ENCODE measurements at regions not wholly inside any gene's neighbourhood (a gene's known extent, or its start where the extent isn't known, plus 50 kb on each side); places are given as distances from the start of the nearest gene placed in this dataset.

DNA sequence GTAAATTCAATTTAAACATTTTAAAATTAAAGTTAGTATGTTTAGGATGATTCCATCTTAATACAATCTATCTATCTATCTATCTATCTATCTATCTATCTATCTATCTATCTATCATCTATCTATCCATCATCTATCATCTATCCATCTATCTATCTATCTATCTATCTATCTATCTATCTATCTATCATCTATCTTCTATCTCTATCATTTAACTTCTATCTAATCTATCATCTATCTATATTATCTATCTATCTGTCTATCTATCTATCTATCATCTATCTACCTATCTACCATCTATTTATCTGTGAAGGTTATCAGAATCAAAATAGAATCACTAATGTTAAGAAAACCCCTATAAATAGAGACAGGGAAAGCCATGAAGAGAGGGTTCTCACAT, 78.3 kb downstream of the RAMP3 start:
- Histone ChIP-seq H3K27ac (no peak overlapping the region), H3K4me2 (no peak overlapping the region), H3K4me1 (no peaks in the 10 kb centered on the region), H3K9me3 (no peaks in the 10 kb centered on the region), H3K4me3 (no peak overlapping the region)
- CTCF ChIA-PET: interaction anchor here (0.6 to 1.2 kb wide), 3 partner anchors 13 to 1685 kb away, joined by 3 to 5 read pairs (median 4); no protein-coding TSS in a partner anchor
- DNase-seq (ENCODE audit: low read depth in 1 of 2, low spot score in 1 of 2) (no peak), FAIRE-seq (no peak), ATAC-seq (no peak)
- POLR2A ChIA-PET: no interaction called here
- TF ChIP-seq MYC (IDR thresholded peaks at IDR 0.05; ENCODE audit: borderline replicate concordance, low read length) (no peak), ZSCAN20 (CRISPR knock-in tag; IDR thresholded peaks at IDR 0.05) (no peak), MAZ (IDR thresholded peaks at IDR 0.05; ENCODE audit: borderline replicate concordance, low read depth, low read length) (no peak), HOXB5 (CRISPR knock-in tag; IDR thresholded peaks at IDR 0.05) (no peak), KDM1A (IDR thresholded peaks at IDR 0.05; ENCODE audit: low read depth) (no peak), HOXA7 (CRISPR knock-in tag; IDR thresholded peaks at IDR 0.05) (no peak), FOSL2 (IDR thresholded peaks at IDR 0.05) (no peak), FOSL2 (CRISPR knock-in tag; IDR thresholded peaks at IDR 0.05) (no peak)

DNA sequence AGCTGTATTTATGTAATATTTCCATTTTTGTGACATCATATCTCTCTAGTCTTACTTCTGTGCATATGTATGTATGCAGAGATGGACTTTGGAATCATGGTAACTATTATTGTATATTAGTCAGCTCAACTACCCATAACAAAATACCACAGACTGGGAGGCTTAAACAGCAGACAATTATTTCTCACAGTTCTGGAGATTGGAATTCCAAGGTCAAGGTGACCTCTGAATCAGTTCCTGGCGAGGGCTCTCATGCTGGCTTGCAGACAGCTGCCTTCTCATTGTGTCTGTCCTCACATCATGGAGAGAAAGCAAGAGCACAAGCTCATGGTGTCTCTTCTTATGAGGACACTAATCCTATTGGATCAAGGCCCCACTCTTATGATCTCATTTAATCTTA, 79.1 kb downstream of the RAMP3 start:
- Histone ChIP-seq H3K4me1 (0 out of 3 replicates have a peak, but pooled peaks cover 4% of the 10 kb centered on the region), H3K9me3 (no peaks in the 10 kb centered on the region), H3K27ac (no peak overlapping the region), H3K4me3 (no peak overlapping the region), H3K4me2 (no peak overlapping the region)
- POLR2A ChIA-PET: no interaction called here
- CTCF ChIA-PET: interaction anchor here (0.6 to 1.8 kb wide), 6 partner anchors 10 to 1684 kb away, joined by 3 to 5 read pairs (median 4); no protein-coding TSS in a partner anchor
- TF ChIP-seq MYC (IDR thresholded peaks at IDR 0.05; ENCODE audit: borderline replicate concordance, low read length) (no peak), CHD2 (IDR thresholded peaks at IDR 0.05; ENCODE audit: low read length, partially characterized antibody) (no peak), CBX8 (IDR thresholded peaks at IDR 0.05) (no peak), TFCP2L1 (CRISPR knock-in tag; IDR thresholded peaks at IDR 0.05) (no peak), JUNB (IDR thresholded peaks at IDR 0.05) (no peak)
- TF ChIP-seq, protein P1, sequence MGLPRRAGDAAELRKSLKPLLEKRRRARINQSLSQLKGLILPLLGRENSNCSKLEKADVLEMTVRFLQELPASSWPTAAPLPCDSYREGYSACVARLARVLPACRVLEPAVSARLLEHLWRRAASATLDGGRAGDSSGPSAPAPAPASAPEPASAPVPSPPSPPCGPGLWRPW (IDR thresholded peaks at IDR 0.05): no peak
- 0% methylated on average over 1 of the region's 1 CpG for WGBS (ENCODE audit: missing lambda C conversion rate)
- ATAC-seq (no peak), DNase-seq (ENCODE audit: low read depth in 1 of 2, low spot score in 1 of 2) (no peak), FAIRE-seq (no peak)

DNA sequence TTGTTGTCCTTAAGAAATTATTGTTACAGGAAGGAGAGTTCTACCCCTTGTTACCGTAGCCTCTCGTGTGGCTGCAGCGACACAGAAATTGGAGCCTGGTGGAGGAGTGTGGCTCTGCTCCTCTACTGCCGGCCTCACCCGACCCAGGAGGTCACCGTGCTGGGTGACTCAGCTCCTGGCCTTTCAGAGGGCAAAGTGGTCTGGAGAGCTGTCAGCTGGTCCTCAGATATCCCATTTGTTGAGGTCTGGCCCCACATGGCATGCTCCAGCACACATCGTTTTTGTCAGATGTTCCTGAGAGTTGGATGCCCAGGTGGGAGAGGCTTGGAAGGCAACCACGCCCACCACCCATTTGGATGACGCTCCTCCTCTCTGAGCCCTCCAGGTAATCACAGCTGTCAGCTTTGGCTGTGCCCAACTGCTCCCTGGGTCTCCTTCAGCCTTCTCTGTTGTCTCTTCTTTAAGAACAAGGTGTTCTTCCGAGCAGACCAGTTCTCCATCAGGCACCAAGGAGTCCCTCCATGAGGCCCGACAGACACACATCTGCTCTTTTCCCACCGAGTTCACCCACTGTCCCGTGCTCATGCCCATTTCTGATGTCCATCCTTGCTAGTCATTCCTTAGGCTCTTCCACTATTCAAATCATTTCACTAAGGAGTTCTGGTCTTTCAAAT, 80.3 kb downstream of the RAMP3 start:
- Histone ChIP-seq H3K4me2 (no peak overlapping the region), H3K4me3 (no peak overlapping the region), H3K4me1 (0 out of 3 replicates have a peak, but pooled peaks cover 4% of the 10 kb centered on the region), H3K9me3 (no peaks in the 10 kb centered on the region), H3K27ac (no peak overlapping the region)
- DNase-seq (ENCODE audit: low read depth in 1 of 2, low spot score in 1 of 2) (peak in 1 of 2 experiments; percentile 12), ATAC-seq (peak in 1 of 2 experiments; percentile 44; a peak in 1 of 6 replicates), FAIRE-seq (no peak)
- 52% methylated on average over 13 of the region's 13 CpGs for WGBS (ENCODE audit: missing lambda C conversion rate)
- ChIA-PET CTCF (interaction anchor here (1.0 to 1.8 kb wide), 4 partner anchors 17 to 23 kb away, joined by 3 to 5 read pairs (median 4); no protein-coding TSS in a partner anchor), POLR2A (no interaction called here)
- TF ChIP-seq ZC3H11A (IDR thresholded peaks at IDR 0.05): no peak
- TF ChIP-seq POLR2A (IDR thresholded peaks at IDR 0.05; ENCODE audit: low read length): no peak
- TF ChIP-seq, protein P2, sequence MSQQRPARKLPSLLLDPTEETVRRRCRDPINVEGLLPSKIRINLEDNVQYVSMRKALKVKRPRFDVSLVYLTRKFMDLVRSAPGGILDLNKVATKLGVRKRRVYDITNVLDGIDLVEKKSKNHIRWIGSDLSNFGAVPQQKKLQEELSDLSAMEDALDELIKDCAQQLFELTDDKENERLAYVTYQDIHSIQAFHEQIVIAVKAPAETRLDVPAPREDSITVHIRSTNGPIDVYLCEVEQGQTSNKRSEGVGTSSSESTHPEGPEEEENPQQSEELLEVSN (IDR thresholded peaks at IDR 0.05; ENCODE audit: borderline replicate concordance, low read depth): no peak
- no peak for TF ChIP-seq KDM5A (IDR thresholded peaks at IDR 0.05)
- TF ChIP-seq SREBF2 (IDR thresholded peaks at IDR 0.05): no peak

DNA sequence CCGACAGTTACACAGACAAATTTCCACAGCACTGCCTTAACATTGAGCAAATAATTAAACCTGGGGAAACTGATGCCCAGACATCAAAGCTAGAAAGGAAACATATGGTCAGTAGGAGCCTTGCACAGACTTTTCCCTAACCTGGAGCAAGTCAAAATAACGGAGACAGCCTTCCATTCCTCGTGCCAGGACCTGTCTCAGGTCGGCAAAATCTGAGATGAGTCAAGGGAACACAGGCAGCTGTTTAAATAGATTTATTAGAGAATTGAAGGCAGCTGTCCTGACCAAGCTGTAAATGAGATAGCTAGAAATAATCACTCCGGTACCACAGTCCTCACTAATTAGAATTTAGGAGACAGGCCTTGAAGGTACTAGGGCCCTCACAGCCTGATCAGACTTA, 81.2 kb downstream of the RAMP3 start:
- WGBS (ENCODE audit: missing lambda C conversion rate): 47% methylated on average over 5 of the region's 5 CpGs
- Histone ChIP-seq H3K4me1 (0 out of 3 replicates have a peak, but pooled peaks cover 4% of the 10 kb centered on the region), H3K4me2 (no peak overlapping the region), H3K9me3 (no peaks in the 10 kb centered on the region), H3K4me3 (no peak overlapping the region), H3K27ac (no peak overlapping the region)
- ChIA-PET POLR2A (no interaction called here), CTCF (interaction anchor here (1.2 kb wide), 1 partner anchor 20 kb away, joined by 3 read pairs; no protein-coding TSS in a partner anchor)
- DNase-seq (ENCODE audit: low read depth in 1 of 2, low spot score in 1 of 2) (no peak), ATAC-seq (no peak), FAIRE-seq (no peak)
- TF ChIP-seq POLR2AphosphoS2 (conservative IDR thresholded peaks at IDR 0.05; ENCODE audit: low read length) (no peak), EHMT2 (IDR thresholded peaks at IDR 0.05; ENCODE audit: low read depth) (no peak), CBX8 (IDR thresholded peaks at IDR 0.05) (no peak), HOXB5 (CRISPR knock-in tag; IDR thresholded peaks at IDR 0.05) (no peak), HOXB13 (CRISPR knock-in tag; IDR thresholded peaks at IDR 0.05; ENCODE audit: low read depth) (no peak), RCOR1 (IDR thresholded peaks at IDR 0.05; ENCODE audit: low read depth, low read length) (no peak), HDAC2 (IDR thresholded peaks at IDR 0.05) (no peak), PHF8 (IDR thresholded peaks at IDR 0.05; ENCODE audit: borderline replicate concordance, low read depth) (no peak)
- TF ChIP-seq, protein P3, sequence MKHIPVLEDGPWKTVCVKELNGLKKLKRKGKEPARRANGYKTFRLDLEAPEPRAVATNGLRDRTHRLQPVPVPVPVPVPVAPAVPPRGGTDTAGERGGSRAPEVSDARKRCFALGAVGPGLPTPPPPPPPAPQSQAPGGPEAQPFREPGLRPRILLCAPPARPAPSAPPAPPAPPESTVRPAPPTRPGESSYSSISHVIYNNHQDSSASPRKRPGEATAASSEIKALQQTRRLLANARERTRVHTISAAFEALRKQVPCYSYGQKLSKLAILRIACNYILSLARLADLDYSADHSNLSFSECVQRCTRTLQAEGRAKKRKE (CRISPR knock-in tag; IDR thresholded peaks at IDR 0.05; ENCODE audit: low read depth): no peak
- TF ChIP-seq, protein P4, sequence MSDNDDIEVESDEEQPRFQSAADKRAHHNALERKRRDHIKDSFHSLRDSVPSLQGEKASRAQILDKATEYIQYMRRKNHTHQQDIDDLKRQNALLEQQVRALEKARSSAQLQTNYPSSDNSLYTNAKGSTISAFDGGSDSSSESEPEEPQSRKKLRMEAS (IDR thresholded peaks at IDR 0.05): no peak
